ENCODE measurements at regions not wholly inside any gene's neighbourhood (a gene's known extent, or its start where the extent isn't known, plus 50 kb on each side); places are given as distances from the start of the nearest gene placed in this dataset.

GRCh38 chr5:31048282-31049270 lies 144.9 kb upstream of the CDH6 start:
- DNase-seq, result no peak

GRCh38 chr5:31047621-31048020 lies 145.9 kb upstream of the CDH6 start:
- no peak for DNase-seq

GRCh38 chr5:31047007-31047406 lies 146.5 kb upstream of the CDH6 start:
- DNase-seq, result no peak

- DNase-seq, result no peak
Observed at GRCh38 chr5:31036411-31036810, 157.1 kb upstream of the CDH6 start.

GRCh38 chr5:31033295-31033694 lies 160.2 kb upstream of the CDH6 start:
- DNase-seq, result no peak

GRCh38 chr5:31029925-31030324 lies 163.6 kb upstream of the CDH6 start:
- no peak for DNase-seq

- DNase-seq, result no peak
Observed at GRCh38 chr5:31027721-31028120, 165.8 kb upstream of the CDH6 start.

- no peak for DNase-seq
Observed at GRCh38 chr5:31023105-31023504, 170.4 kb upstream of the CDH6 start.

GRCh38 chr5:31021181-31021624 lies 172.3 kb upstream of the CDH6 start:
- no peak for DNase-seq

- no peak for DNase-seq
Observed at GRCh38 chr5:31008231-31008630, 185.3 kb upstream of the CDH6 start.

GRCh38 chr5:31007672-31008071 lies 185.8 kb upstream of the CDH6 start:
- DNase-seq, result no peak

- no peak for DNase-seq
Observed at GRCh38 chr5:31000287-31000686, 193.2 kb upstream of the CDH6 start.

- DNase-seq, result no peak
Observed at GRCh38 chr5:30997681-30998080, 195.8 kb upstream of the CDH6 start.

- no peak for DNase-seq
Observed at GRCh38 chr5:30994902-30995301, 198.6 kb upstream of the CDH6 start.

- no peak for DNase-seq
Observed at GRCh38 chr5:30994176-30994575, 199.3 kb upstream of the CDH6 start.

- no peak for DNase-seq
Observed at GRCh38 chr5:30991462-30991861, 202.0 kb upstream of the CDH6 start.

GRCh38 chr5:30981576-30981975 lies 211.9 kb upstream of the CDH6 start:
- no peak for DNase-seq

- no peak for DNase-seq
Observed at GRCh38 chr5:30968971-30969370, 224.5 kb upstream of the CDH6 start.

- no peak for DNase-seq
Observed at GRCh38 chr5:30960036-30960435, 233.4 kb upstream of the CDH6 start.

GRCh38 chr5:30959238-30959637 lies 234.2 kb upstream of the CDH6 start:
- no peak for DNase-seq

GRCh38 chr5:30957591-30957990 lies 235.9 kb upstream of the CDH6 start:
- no peak for DNase-seq

- no peak for DNase-seq
Observed at GRCh38 chr5:30956251-30956650, 237.2 kb upstream of the CDH6 start.

GRCh38 chr5:30937070-30937469 lies 256.4 kb upstream of the CDH6 start:
- no peak for DNase-seq

GRCh38 chr5:30933599-30933998 lies 259.9 kb upstream of the CDH6 start:
- DNase-seq, result no peak

All from NK-92 treated with Interleukin-12 subunit alpha and Interleukin-12 subunit beta, amount 100 ng/mL, for 24 hours (cell line).